ENCODE measurements at regions not wholly inside any gene's neighbourhood (a gene's known extent, or its start where the extent isn't known, plus 50 kb on each side); places are given as distances from the start of the nearest gene placed in this dataset.
A peak's percentile ranks its signal among the peaks of the same experiment; 100 is the strongest.

GRCh38 chr12:43029971-43030370, 440.4 kb upstream of the PRICKLE1 start:
- DNase-seq, result no peak

- no peak for DNase-seq
Measured at GRCh38 chr12:43028826-43029225, 439.3 kb upstream of the PRICKLE1 start.

- no peak for DNase-seq
Measured at GRCh38 chr12:43022838-43023237, 433.3 kb upstream of the PRICKLE1 start.

- DNase-seq, result no peak
Measured at GRCh38 chr12:43015090-43015737, 425.7 kb upstream of the PRICKLE1 start.

- no peak for DNase-seq
Measured at GRCh38 chr12:43011383-43011926, 421.9 kb upstream of the PRICKLE1 start.

- no peak for DNase-seq
Measured at GRCh38 chr12:43009846-43010240, 420.3 kb upstream of the PRICKLE1 start.

GRCh38 chr12:43008953-43009845, 419.7 kb upstream of the PRICKLE1 start:
- no peak for DNase-seq

GRCh38 chr12:43004908-43005307, 415.4 kb upstream of the PRICKLE1 start:
- no peak for DNase-seq

- no peak for DNase-seq
Measured at GRCh38 chr12:43004141-43004540, 414.6 kb upstream of the PRICKLE1 start.

- no peak for DNase-seq
Measured at GRCh38 chr12:42996869-42997431, 407.4 kb upstream of the PRICKLE1 start.

- no peak for DNase-seq
Measured at GRCh38 chr12:42992826-42993225, 403.3 kb upstream of the PRICKLE1 start.

- no peak for DNase-seq
Measured at GRCh38 chr12:42990387-42990786, 400.8 kb upstream of the PRICKLE1 start.

GRCh38 chr12:42987216-42987650, 397.7 kb upstream of the PRICKLE1 start:
- no peak for DNase-seq

GRCh38 chr12:42985506-42985905, 396.0 kb upstream of the PRICKLE1 start:
- peak in 1 of 51 donors; percentile 0 for DNase-seq

- no peak for DNase-seq
Measured at GRCh38 chr12:42982828-42983227, 393.3 kb upstream of the PRICKLE1 start.

- no peak for DNase-seq
Measured at GRCh38 chr12:42981379-42981778, 391.8 kb upstream of the PRICKLE1 start.

GRCh38 chr12:42980441-42980840, 390.9 kb upstream of the PRICKLE1 start:
- DNase-seq, result no peak

- no peak for DNase-seq
Measured at GRCh38 chr12:42979746-42980145, 390.2 kb upstream of the PRICKLE1 start.

GRCh38 chr12:42978708-42979107, 389.2 kb upstream of the PRICKLE1 start:
- DNase-seq, result no peak

GRCh38 chr12:42977451-42978230, 388.1 kb upstream of the PRICKLE1 start:
- DNase-seq, result no peak

- DNase-seq, result no peak
Measured at GRCh38 chr12:42976620-42977019, 387.1 kb upstream of the PRICKLE1 start.
